Neural cell (in vitro differentiated cells): ENCODE measurements at regions not wholly inside any gene's neighbourhood (a gene's known extent, or its start where the extent isn't known, plus 50 kb on each side); places are given as distances from the start of the nearest gene placed in this dataset.

Experiments
- H2AFZ ChIP-seq: fragments of 200-600, 300-800 bp; sonication (generic), shearing (Covaris generic); 2 replicates; pipeline ENCODE4 v1.6.0; 2014; ENCODE audit warnings: low read depth, mild to moderate bottlenecking, antibody characterized with exemption, low read length, moderate library complexity
- H3F3A ChIP-seq: fragments of 200-600 bp; shearing (Covaris generic); 2 replicates; pipeline ENCODE4 v1.6.1; 2016; ENCODE audit warnings: mild to moderate bottlenecking, moderate library complexity, mixed read lengths, antibody characterized with exemption, low read length; ENCODE audit not compliant: insufficient read depth, poor library complexity, severe bottlenecking
- H3K27ac ChIP-seq: fragments of 200-600, 300-800 bp; sonication (generic), shearing (Covaris generic); 2 replicates; pipeline ENCODE4 v1.5.1; 2014; ENCODE audit warnings: mild to moderate bottlenecking, low read length, moderate library complexity
- H3K27me3 ChIP-seq: fragments of 300-800, 200-600 bp; sonication (generic), shearing (Covaris generic); 2 replicates; pipeline ENCODE4 v1.6.0; 2014; ENCODE audit warnings: mild to moderate bottlenecking, low read depth, low read length, moderate library complexity; ENCODE audit not compliant: insufficient read depth
- H3K36me3 ChIP-seq: fragments of 300-800, 200-600 bp; sonication (generic), shearing (Covaris generic); 2 replicates; pipeline ENCODE4 v1.5.1; 2014; ENCODE audit warnings: mild to moderate bottlenecking, antibody characterized with exemption, low read length, moderate library complexity; ENCODE audit not compliant: insufficient read depth
- H3K4me2 ChIP-seq: fragments of 300-800, 200-600 bp; sonication (generic), shearing (Covaris generic); 2 replicates; pipeline ENCODE4 v1.6.0; 2014; ENCODE audit warnings: mild to moderate bottlenecking, low read length
- H3K4me3 ChIP-seq: fragments of 300-800, 200-600 bp; sonication (generic), shearing (Covaris generic); 2 replicates; pipeline ENCODE4 v1.5.1; 2014; ENCODE audit warnings: mild to moderate bottlenecking, low read length, moderate library complexity
- H3K79me2 ChIP-seq: fragments of 200-600 bp; shearing (Covaris generic); replicated peaks from 2 replicates; pipeline ENCODE4 v1.6.0; 2014; ENCODE audit warnings: mild to moderate bottlenecking, low read length, moderate library complexity; ENCODE audit not compliant: insufficient read depth
- H3K9ac ChIP-seq: fragments of 300-800, 200-600 bp; sonication (generic), shearing (Covaris generic); 2 replicates; pipeline ENCODE4 v1.6.1; 2016; ENCODE audit warnings: mild to moderate bottlenecking, low read length, mixed read lengths
- H3K9me2 ChIP-seq: fragments of 200-600 bp; shearing (Covaris generic); 2 replicates; pipeline ENCODE4 v1.6.1; 2016; ENCODE audit warnings: mild to moderate bottlenecking, low read length, mixed read lengths; ENCODE audit not compliant: insufficient read depth
- H3K9me3 ChIP-seq: fragments of 200-600, 300-800 bp; sonication (generic), shearing (Covaris generic); 2 replicates; pipeline ENCODE4 v1.6.1; 2016; ENCODE audit warnings: mild to moderate bottlenecking, mixed run types, low read length, moderate library complexity, mixed read lengths
- H4K20me1 ChIP-seq: fragments of 200-600 bp; shearing (Covaris generic); 2 replicates; pipeline ENCODE4 v1.6.1; 2016; ENCODE audit warnings: mild to moderate bottlenecking, mixed run types; ENCODE audit not compliant: insufficient read depth
- CTCF ChIP-seq: fragments of 450-650 bp; IDR thresholded peaks from 2 replicates; pipeline ENCODE4 v1.5.1; 2014; ENCODE audit warnings: antibody characterized with exemption, mild to moderate bottlenecking, moderate library complexity; ENCODE audit not compliant: poor library complexity, severe bottlenecking
- EP300 ChIP-seq: fragments of 450-650 bp; conservative IDR thresholded peaks from 2 replicates; pipeline ENCODE4 v1.6.1; 2014; ENCODE audit warnings: antibody characterized with exemption, mild to moderate bottlenecking, moderate library complexity; ENCODE audit not compliant: poor library complexity, severe bottlenecking
- EZH2 ChIP-seq: fragments of 200-600, 300-800 bp; shearing (Covaris generic), sonication (generic); IDR thresholded peaks from 2 replicates; pipeline ENCODE4 v1.6.1; 2014; ENCODE audit warnings: antibody characterized with exemption, low read length, borderline replicate concordance, mild to moderate bottlenecking; ENCODE audit not compliant: insufficient read depth, poor library complexity, severe bottlenecking
- MXI1 ChIP-seq: fragments of 450-650 bp; conservative IDR thresholded peaks from 2 replicates; pipeline ENCODE4 v1.6.1; 2014; ENCODE audit warnings: antibody characterized with exemption, mild to moderate bottlenecking; ENCODE audit not compliant: poor library complexity, severe bottlenecking
- POLR2AphosphoS5 ChIP-seq: IDR thresholded peaks from 2 replicates; pipeline ENCODE4 v1.6.1; 2012
- RAD21 ChIP-seq: fragments of 450-650 bp; conservative IDR thresholded peaks from 2 replicates; pipeline ENCODE4 v1.6.1; 2014; ENCODE audit warnings: antibody characterized with exemption, mild to moderate bottlenecking, moderate library complexity
- REST ChIP-seq: IDR thresholded peaks from 2 replicates; pipeline ENCODE4 v1.6.1; 2012; ENCODE audit warnings: borderline replicate concordance
- SMC3 ChIP-seq: fragments of 450-650 bp; conservative IDR thresholded peaks from 2 replicates; pipeline ENCODE4 v1.6.1; 2014; ENCODE audit warnings: antibody characterized with exemption, mild to moderate bottlenecking, moderate library complexity; ENCODE audit not compliant: poor library complexity
- TAF1 ChIP-seq: IDR thresholded peaks from 2 replicates; pipeline ENCODE4 v1.6.1; 2012; ENCODE audit warnings: low read depth

GRCh38 chr1:82795508-82796149, 994.9 kb downstream of the ADGRL2 start:
- no peak overlapping the region for H3K9ac ChIP-seq
- no peak for TF ChIP-seq SMC3
- no peak for TF ChIP-seq MXI1
- TF ChIP-seq CTCF = no peak
- no peak for TF ChIP-seq EP300
- TF ChIP-seq POLR2AphosphoS5 = no peak
- no peak for TF ChIP-seq REST
- no peak for TF ChIP-seq RAD21
- no peak overlapping the region for H2AFZ ChIP-seq

DNA sequence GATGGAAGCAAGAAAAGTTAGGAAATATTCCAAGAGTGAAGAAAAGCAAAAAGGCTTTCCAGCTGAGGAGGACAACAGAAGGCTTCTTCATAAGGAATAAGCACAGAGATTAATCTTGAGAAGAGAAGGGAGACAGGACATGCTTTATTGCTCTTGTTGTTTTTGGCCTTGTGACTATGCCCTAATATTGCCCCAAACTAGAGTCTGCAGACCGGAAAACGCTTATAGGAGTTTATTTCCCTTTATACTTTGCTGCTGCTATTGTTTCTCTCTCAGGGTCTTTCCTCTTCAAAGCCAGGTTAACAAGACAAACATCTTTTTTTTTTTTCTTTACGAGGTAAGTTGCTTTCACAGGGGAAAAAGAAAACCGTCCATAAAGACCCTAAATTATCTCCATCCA, 991.4 kb downstream of the ADGRL2 start:
- no peak for TF ChIP-seq REST
- no peak for TF ChIP-seq CTCF
- TF ChIP-seq TAF1 = no peak
- no peak for TF ChIP-seq SMC3
- no peak for TF ChIP-seq POLR2AphosphoS5
- no peak for TF ChIP-seq EZH2
- no peak for TF ChIP-seq EP300
- no peak for TF ChIP-seq RAD21
- no peak for TF ChIP-seq MXI1
- Histone ChIP-seq H3K9me2 (no peaks in the 10 kb centered on the region), H3K4me3 (no peak overlapping the region), H3K4me2 (no peak overlapping the region), H3K27ac (no peak overlapping the region), H2AFZ (no peak overlapping the region), H3F3A (no peaks in the 10 kb centered on the region), H3K9ac (no peak overlapping the region), H3K36me3 (no peaks in the 10 kb centered on the region), H4K20me1 (no peaks in the 10 kb centered on the region), H3K79me2 (no peaks in the 10 kb centered on the region), H3K9me3 (no peaks in the 10 kb centered on the region), H3K27me3 (no peaks in the 10 kb centered on the region)

More at GRCh38 chr1:82795508-82796149, 994.9 kb downstream of the ADGRL2 start:
- Histone ChIP-seq H3K9me2 (no peaks in the 10 kb centered on the region), H3K27me3 (no peaks in the 10 kb centered on the region), H3K4me3 (no peak overlapping the region), H3K27ac (no peak overlapping the region), H4K20me1 (no peaks in the 10 kb centered on the region), H3F3A (no peaks in the 10 kb centered on the region), H3K36me3 (no peaks in the 10 kb centered on the region), H3K9me3 (no peaks in the 10 kb centered on the region), H3K4me2 (no peak overlapping the region), H3K79me2 (no peaks in the 10 kb centered on the region)
